DND-41 (cell line): ENCODE measurements at regions not wholly inside any gene's neighbourhood (a gene's known extent, or its start where the extent isn't known, plus 50 kb on each side); places are given as distances from the start of the nearest gene placed in this dataset.

Experiments
- CTCF ChIP-seq: IDR thresholded peaks from 2 replicates; pipeline ENCODE4 v1.5.1; 2012; ENCODE audit warnings: borderline replicate concordance, low read length, moderate library complexity, mild to moderate bottlenecking; ENCODE audit not compliant: poor library complexity, severe bottlenecking; ENCODE audit errors: extremely low read depth
- EZH2 ChIP-seq: IDR thresholded peaks from 3 replicates; pipeline ENCODE4 v1.6.1; 2012; ENCODE audit warnings: borderline replicate concordance, low read depth, mild to moderate bottlenecking, moderate library complexity, low read length, inconsistent platforms; ENCODE audit not compliant: severe bottlenecking

GRCh38 chr18:24936691-24937090 is 415.3 kb downstream of the ZNF521 start:
- TF ChIP-seq EZH2 (no peak), CTCF (no peak)
